HG03442 (cell line): ENCODE measurements at regions not wholly inside any gene's neighbourhood (a gene's known extent, or its start where the extent isn't known, plus 50 kb on each side); places are given as distances from the start of the nearest gene placed in this dataset.

Experiments used
- ATAC-seq: cut with Tn5 transposase; IDR thresholded peaks from one replicate; pipeline ENCODE4 v1.9.1; 2021; ENCODE audit warnings: mild to moderate bottlenecking, moderate library complexity; ENCODE audit not compliant: unreplicated experiment

- no peak for ATAC-seq
Measured at GRCh38 chr12:90899456-90900182, 55.4 kb downstream of the CCER1 start.

DNA sequence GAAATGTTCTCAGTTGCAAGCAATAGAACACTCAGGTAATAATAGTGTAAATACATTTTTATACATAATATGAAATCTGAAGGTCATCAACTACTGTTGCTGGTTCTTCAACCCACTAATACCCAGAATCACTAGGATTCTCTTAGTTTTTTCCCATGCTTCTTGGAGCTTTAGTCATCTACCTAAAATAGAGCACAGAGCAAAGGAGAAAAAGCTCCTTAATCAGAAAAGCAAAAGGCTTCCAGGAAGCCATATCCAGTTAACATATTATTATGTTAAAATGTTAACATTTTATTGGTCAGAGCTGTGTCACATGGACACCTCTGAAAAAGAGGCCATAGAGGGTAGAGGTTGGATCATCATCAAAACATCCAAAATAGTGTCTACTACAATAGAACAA, 57.0 kb downstream of the CCER1 start:
- ATAC-seq: no peak

DNA sequence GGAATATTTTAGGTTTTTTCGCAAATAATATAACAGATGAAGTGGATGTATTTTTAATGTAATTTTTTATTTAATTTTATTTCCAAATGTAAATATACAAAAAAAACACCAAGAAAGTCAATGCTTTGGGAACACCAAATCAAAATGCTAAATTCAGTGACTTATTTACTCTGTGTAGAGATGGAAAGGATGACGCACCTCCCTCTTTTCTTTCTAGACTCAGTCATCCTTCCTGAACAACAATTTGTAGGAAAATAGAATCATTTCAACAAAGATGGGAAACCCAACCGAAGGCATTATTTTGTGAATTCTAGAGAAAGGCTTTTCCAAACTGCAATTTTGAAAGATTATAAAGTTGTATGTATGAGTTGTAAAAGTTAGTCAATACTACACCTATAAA, 57.7 kb downstream of the CCER1 start:
- no peak for ATAC-seq

- ATAC-seq: no peak
Measured at GRCh38 chr12:90896821-90897220, 58.2 kb downstream of the CCER1 start.

- ATAC-seq: no peak
Measured at GRCh38 chr12:90896164-90896563, 58.8 kb downstream of the CCER1 start.

- no peak for ATAC-seq
Measured at GRCh38 chr12:90888316-90888715, 66.7 kb downstream of the CCER1 start.

DNA sequence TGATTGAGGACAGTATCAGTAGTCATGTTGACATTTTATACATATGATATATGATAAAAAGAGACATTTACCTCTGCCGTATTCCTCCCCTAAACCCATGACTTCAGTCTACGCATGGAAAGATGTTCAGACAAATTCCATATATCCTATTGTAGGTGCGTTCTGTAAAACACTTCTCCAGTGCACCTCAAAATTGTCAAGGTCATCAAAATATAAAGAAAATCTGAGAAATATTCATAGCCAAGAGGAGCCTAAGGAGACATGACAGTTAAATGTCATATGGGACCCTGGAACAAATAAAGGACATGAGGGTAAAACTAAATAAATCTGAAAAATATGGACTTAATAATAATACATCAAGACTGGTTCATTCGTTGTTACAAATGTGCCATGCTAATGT, 71.5 kb downstream of the CCER1 start:
- no peak for ATAC-seq

DNA sequence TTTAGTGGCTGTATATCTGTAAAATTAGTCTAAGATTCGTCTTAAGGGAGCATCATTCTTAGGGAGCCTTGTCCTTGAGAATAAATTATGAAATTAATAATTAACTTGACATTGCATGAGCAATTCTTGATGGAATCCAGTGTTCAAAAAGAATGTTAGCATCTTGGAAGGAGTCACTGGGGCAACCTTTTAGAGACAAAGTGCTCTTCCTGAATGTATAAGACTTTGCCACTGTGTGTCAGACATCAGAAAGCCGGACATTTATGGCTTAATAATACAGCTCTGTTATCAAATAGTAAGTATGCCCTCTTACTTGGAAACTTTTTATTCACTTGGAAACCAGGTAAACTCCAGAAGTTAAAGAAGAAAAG, 83.3 kb downstream of the CCER1 start:
- ATAC-seq: no peak

DNA sequence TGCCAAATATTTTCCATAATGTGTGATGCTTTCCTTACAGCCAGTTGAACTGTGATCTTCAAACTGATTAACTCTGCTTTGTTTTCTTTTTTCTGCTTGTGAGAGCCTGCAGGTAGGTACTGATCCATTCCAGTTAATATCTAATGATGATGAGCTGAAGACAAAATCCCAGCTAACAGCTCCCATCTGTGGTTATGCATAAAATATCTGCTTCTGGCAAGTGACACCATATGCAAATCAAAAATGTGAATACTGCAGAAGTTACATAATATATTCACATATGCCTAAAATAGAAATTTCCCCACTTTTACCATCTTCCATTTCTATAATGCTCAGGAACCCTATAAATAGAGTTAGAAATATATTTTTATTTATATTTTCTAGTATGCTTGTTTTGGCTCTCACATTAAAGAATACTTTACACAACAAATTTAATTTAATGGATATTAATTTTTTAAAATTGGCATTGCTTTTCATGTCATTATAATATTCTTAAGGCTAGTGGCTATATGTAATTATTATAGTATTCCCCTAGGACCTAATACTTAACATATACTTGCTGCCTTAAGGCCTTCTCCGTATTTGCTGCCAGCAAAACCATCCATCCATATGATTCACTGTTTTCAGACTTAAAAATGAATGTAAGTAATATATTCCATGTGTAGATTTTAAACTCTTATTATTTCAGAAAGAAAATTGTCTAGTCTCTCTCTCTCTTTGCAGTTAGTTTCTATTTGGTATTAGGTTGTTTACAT, 83.8 kb downstream of the CCER1 start:
- no peak for ATAC-seq

GRCh38 chr12:90868626-90869025, 86.3 kb downstream of the CCER1 start:
- ATAC-seq: no peak

DNA sequence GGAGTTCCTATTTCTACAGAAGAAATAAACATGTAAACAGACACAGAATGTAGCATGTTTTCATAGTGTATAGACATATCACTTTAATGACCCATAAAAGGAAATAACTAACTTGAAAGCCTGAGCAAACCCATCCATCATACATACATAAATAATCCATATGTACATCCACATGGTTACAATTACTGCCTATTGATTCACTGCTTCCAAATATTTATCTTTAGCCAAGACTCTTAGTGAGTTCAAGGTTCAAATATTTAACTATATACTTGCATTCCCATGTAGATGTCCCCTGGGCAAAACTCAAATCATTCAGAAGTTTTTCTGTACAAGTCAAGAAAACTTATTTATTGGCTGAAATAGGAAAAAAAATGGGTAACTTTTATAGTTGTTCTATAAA, 95.4 kb downstream of the CCER1 start:
- ATAC-seq: no peak

- ATAC-seq: no peak
Measured at GRCh38 chr12:90858252-90858651, 96.7 kb downstream of the CCER1 start.

DNA sequence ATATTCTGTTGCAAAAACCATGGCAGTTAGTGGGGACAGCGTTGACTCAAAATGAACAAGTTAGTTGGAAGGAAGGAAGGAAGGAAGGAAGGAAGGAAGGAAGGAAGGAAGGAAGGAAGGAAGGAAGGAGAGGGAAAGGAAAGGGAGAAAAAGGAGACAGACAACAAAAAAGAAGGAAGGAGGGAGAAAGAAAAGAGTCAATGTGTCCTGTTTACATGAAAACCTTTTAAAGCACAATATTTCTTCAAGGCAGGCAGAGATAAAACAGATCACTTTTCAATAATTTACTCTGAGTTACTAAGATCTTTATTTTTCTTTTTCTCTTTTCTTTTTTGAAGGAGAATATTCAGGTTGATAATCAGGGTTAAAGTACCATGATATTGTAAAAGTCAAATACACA, 99.4 kb downstream of the CCER1 start:
- no peak for ATAC-seq

DNA sequence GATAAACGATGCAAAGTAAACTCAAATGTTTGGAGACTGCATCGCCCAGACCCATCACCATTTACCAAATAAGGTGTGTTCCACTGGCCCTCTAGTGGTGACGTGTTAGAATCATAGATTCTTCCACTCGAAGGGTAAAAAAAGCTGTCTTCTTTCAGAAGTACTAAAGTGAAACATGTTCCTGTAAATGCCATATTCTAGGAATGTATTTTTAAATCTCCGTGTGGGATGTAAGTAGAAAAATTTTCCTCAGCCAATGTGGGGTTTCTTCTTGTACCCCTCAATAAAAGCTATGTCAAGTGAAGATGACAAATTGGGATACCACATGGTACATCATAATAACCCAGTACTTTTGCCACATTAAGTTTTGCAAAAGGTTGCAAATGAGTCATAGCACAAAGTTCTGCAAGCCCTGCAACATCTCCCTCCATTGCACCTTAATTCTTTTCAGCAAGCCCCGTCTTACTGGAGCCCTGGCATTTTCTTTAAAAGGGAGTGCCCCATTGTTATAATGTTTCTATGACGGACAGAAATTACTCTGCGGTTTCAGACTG, 100.8 kb downstream of the CCER1 start:
- ATAC-seq: peak; percentile 83

- no peak for ATAC-seq
Measured at GRCh38 chr12:90851800-90852718, 102.9 kb downstream of the CCER1 start.

GRCh38 chr12:90842477-90842876, 112.5 kb downstream of the CCER1 start:
- no peak for ATAC-seq

DNA sequence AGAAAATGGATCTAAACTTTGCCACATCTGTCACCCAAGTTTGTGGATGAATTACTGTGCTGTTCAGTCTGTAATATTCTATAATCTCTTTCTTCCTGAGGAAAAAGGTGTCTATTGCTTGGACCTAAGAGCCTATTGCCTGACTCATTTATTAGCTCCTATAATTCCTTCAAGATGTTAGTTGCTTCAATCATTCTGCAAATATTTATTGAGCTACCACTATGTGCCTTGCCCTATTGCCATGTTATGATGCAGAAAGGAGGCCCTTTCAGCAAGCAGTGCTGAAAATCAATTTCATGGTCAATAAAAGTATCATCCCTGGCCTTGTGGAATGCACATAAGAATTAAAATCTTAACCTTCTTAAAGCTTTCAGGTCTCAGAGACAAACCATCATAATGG, 113.6 kb downstream of the CCER1 start:
- no peak for ATAC-seq

GRCh38 chr12:90839346-90839745, 115.6 kb downstream of the CCER1 start:
- no peak for ATAC-seq

DNA sequence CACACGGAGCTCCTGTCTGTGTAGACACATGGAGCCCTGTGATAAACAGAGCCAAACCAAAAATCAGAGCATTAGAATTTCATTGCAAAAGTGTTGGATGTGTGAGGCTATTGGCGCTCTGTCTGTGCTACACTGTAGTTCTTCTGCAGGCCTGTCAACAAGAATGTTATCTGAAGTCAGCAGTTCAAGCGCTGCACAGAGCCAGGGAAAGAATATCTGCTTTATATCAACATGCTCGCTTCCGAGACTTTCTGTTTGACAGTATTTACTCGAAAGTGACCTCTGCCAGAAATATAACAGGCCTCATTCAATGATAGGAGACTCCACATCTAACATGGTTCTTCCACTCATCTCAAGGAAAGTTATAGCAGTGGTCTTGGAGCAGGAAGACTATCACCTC, 118.3 kb downstream of the CCER1 start:
- no peak for ATAC-seq

DNA sequence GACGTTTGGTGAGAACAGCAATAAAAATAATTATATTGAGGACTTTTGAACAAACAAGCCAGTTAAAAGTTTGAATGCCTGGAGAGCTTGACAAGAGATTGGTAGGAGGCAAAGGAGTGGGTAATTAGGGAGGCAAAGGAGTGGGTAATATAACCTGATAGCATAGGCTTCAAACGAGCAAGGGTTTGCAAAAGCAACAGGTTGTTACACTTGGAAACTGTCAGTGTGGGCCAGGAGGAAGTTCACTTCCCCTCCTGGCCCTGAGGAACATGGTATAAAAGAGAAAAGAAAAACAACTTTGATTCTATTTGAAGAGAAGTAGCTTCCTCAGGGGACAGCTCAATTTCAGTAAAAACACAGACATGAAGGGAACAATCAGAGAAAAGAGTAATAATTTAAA, 121.7 kb downstream of the CCER1 start:
- ATAC-seq: no peak

DNA sequence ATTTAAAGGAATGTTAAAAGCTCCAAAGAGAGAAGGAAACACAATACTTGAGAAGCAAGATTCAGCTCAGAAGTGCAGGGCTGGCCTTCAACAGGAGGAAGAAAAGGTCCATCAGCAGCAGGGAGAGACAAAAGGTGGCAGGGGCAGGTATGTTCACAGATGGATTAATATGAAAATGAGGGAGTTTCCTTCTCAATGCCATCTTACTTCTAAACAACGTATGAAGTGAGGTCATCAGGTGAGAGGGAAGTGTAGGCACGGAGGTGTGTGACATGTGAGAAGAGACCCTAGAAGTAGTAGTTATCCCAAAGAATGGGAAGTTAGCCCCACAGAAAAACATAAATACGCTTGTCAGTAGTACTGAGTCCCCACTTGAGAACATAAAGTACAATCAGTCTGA, 122.5 kb downstream of the CCER1 start:
- ATAC-seq: no peak
